GM23338 (cell line): ENCODE measurements at regions not wholly inside any gene's neighbourhood (a gene's known extent, or its start where the extent isn't known, plus 50 kb on each side); places are given as distances from the start of the nearest gene placed in this dataset.

ENCODE experiments used
- CTCF ChIP-seq, 2 experiments: fragments of 200-600 bp in 1 of 2; sonication (generic) in 1 of 2; conservative IDR thresholded peaks; 2 replicates each; pipeline versions ENCODE4 v1.5.1 to v1.6.1; 2016 to 2017; ENCODE audit warnings: antibody characterized with exemption in 2 of 2, low read depth in 2 of 2, mild to moderate bottlenecking in 2 of 2, moderate library complexity in 1 of 2
- EZH2 ChIP-seq: fragments of 200-600 bp; sonication (generic); IDR thresholded peaks from one replicate; pipeline ENCODE4 v1.8.0; 2017; ENCODE audit warnings: antibody characterized with exemption, mild to moderate bottlenecking, low read depth; ENCODE audit not compliant: unreplicated experiment
- EZH2phosphoT487 ChIP-seq: fragments of 200-600 bp; sonication (generic); IDR thresholded peaks from one replicate; pipeline ENCODE4 v1.8.1; 2018; ENCODE audit warnings: antibody characterized with exemption; ENCODE audit not compliant: unreplicated experiment
- JUNB ChIP-seq: IDR thresholded peaks from one replicate; pipeline ENCODE4 v1.6.1; 2016; ENCODE audit warnings: antibody characterized with exemption; ENCODE audit not compliant: unreplicated experiment
- NANOG ChIP-seq: IDR thresholded peaks from 2 replicates; pipeline ENCODE4 v1.6.1; 2016; ENCODE audit warnings: antibody characterized with exemption, borderline replicate concordance
- POLR2AphosphoS5 ChIP-seq: IDR thresholded peaks from 2 replicates; pipeline ENCODE4 v1.6.1; 2016; ENCODE audit warnings: antibody characterized with exemption, low read depth
- REST ChIP-seq: IDR thresholded peaks from one replicate; pipeline ENCODE4 v1.6.1; 2018; ENCODE audit warnings: antibody characterized with exemption; ENCODE audit not compliant: unreplicated experiment

GRCh38 chr4:187827631-187828030 lies 167.9 kb upstream of the ZFP42 start:
- TF ChIP-seq CTCF (conservative IDR thresholded peaks at IDR 0.05; ENCODE audit: low read depth in 2 of 2), result no peak
- TF ChIP-seq EZH2, result no peak
- TF ChIP-seq NANOG, result no peak
- TF ChIP-seq POLR2AphosphoS5, result no peak
- no peak for TF ChIP-seq REST
- no peak for TF ChIP-seq EZH2phosphoT487
- TF ChIP-seq JUNB, result no peak
